Adipocyte (in vitro differentiated cells): ENCODE measurements at regions not wholly inside any gene's neighbourhood (a gene's known extent, or its start where the extent isn't known, plus 50 kb on each side); places are given as distances from the start of the nearest gene placed in this dataset.
"Not testable (repeated sequence)": the region's sequence is repeated elsewhere in the genome, so short reads cannot be mapped to it uniquely, and the experiment has no call there.

Experiments used
- DNase-seq: peaks from one replicate; pipeline ENCODE4 v3.0.0-alpha.2; 2015; ENCODE audit warnings: low read depth
- H3K27me3 ChIP-seq: replicated peaks from 2 replicates; pipeline ENCODE4 v1.7.0; 2013; ENCODE audit warnings: mild to moderate bottlenecking, low read length, moderate library complexity; ENCODE audit not compliant: control insufficient read depth, insufficient read depth
- H3K36me3 ChIP-seq: 2 replicates; pipeline ENCODE4 v1.7.0; 2013; ENCODE audit warnings: low read length, mild to moderate bottlenecking, moderate library complexity; ENCODE audit not compliant: control insufficient read depth, insufficient read depth, severe bottlenecking
- H3K4me1 ChIP-seq: 2 replicates; pipeline ENCODE4 v1.7.0; 2013; ENCODE audit warnings: mild to moderate bottlenecking, low read length, moderate library complexity; ENCODE audit not compliant: control insufficient read depth, insufficient read depth
- H3K4me3 ChIP-seq: 2 replicates; pipeline ENCODE4 v1.7.0; 2013; ENCODE audit warnings: mild to moderate bottlenecking, low read length, moderate library complexity
- H3K9ac ChIP-seq: 2 replicates; pipeline ENCODE4 v1.7.0; 2013; ENCODE audit warnings: mild to moderate bottlenecking, low read length, moderate library complexity
- H3K9me3 ChIP-seq: 2 replicates; pipeline ENCODE4 v1.7.0; 2013; ENCODE audit warnings: mild to moderate bottlenecking, low read length, moderate library complexity; ENCODE audit not compliant: control insufficient read depth

DNA sequence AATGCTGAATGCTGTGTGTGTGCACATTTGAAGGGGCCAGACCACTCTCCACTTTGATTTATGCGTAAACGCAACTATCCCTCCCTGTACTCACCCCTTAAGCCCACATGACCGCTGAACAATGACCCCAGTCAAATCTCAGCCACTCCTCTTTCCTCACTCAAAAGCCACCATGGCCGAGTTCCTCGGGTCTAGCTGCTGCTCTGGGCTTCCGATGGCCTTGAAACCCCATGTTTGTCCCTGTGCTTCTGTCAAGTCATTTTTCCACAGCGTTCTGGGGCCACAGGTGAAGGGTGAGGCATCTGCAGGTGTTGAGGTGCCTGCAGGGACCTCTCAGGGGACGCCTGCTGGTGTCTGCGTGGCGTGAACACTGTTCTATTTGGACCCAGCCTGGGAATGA, 74.3 kb upstream of the TMEM18 start:
- no peak overlapping the region for H3K9ac ChIP-seq
- H3K4me3 ChIP-seq = no peak overlapping the region
- DNase-seq = no peak
- peaks cover 9% of the 10 kb centered on the region for H3K27me3 ChIP-seq
- H3K36me3 ChIP-seq = no peaks in the 10 kb centered on the region
- H3K9me3 ChIP-seq = no peaks in the 10 kb centered on the region
- H3K4me1 ChIP-seq = no peaks in the 10 kb centered on the region

DNA sequence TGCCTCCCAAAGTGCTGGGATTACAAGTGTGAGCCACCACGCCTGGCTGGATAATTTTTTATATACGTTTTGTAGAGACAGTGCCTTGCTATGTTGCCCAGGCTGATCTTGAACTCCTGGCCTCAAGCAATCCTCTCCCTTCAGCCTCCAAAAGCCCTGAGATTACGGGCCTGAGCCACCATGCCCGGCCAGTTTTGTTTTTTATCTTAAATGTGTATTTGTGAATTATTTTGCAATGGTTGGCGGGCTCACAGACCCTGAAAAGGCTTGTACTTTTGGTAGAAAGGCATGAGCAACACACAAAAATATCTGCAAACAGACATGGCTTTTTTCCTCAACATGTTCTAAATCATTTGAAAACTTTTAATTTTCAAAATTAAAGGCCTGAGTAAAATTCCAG, 73.4 kb upstream of the TMEM18 start:
- H3K9ac ChIP-seq = no peak overlapping the region
- DNase-seq = no peak
- no peaks in the 10 kb centered on the region for H3K36me3 ChIP-seq
- no peaks in the 10 kb centered on the region for H3K4me1 ChIP-seq
- H3K9me3 ChIP-seq = peaks cover 2% of the 10 kb centered on the region
- H3K4me3 ChIP-seq = no peak overlapping the region
- peaks cover 9% of the 10 kb centered on the region for H3K27me3 ChIP-seq

DNA sequence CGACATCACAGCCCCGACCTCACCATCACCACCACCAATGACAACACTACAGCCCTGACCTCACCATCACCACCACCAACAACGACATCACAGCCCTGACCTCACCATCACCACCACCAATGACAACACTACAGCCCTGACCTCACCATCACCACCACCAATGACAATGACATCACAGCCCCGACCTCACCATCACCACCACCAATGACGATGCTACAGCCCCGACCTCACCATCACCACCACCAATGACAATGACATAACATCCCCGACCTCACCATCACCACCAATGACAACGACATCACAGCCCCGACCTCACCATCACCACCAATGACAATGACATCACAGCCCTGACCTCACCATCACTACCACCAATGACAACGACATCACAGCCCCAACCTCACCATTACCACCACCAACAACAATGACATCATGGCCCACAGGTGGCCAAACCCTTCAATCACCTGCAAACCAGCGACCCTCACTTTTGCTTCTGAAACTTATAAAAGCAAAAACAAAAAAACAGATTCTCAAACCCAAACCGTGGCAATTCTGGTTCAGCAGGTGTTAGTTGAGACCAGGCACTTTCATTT, 70.7 kb upstream of the TMEM18 start:
- no peak for DNase-seq
- Histone ChIP-seq H3K36me3 (no peaks in the 10 kb centered on the region), H3K4me3 (no peak overlapping the region), H3K4me1 (no peaks in the 10 kb centered on the region), H3K9ac (no peak overlapping the region), H3K27me3 (peaks cover 6% of the 10 kb centered on the region), H3K9me3 (peaks cover 4% of the 10 kb centered on the region)

GRCh38 chr2:746697-747096, 69.5 kb upstream of the TMEM18 start:
- Histone ChIP-seq H3K4me1 (no peaks in the 10 kb centered on the region), H3K4me3 (no peak overlapping the region), H3K27me3 (peaks cover 15% of the 10 kb centered on the region), H3K9ac (no peak overlapping the region), H3K36me3 (no peaks in the 10 kb centered on the region), H3K9me3 (peaks cover 4% of the 10 kb centered on the region)
- no peak for DNase-seq

- peaks cover 17% of the 10 kb centered on the region for H3K27me3 ChIP-seq
- DNase-seq = no peak
- H3K9me3 ChIP-seq = peaks cover 4% of the 10 kb centered on the region
- no peak overlapping the region for H3K4me3 ChIP-seq
- H3K36me3 ChIP-seq = no peaks in the 10 kb centered on the region
- H3K4me1 ChIP-seq = peaks cover 6% of the 10 kb centered on the region
- no peak overlapping the region for H3K9ac ChIP-seq
These were observed 66.9 kb upstream of the TMEM18 start for GRCh38 chr2:744088-744487.

GRCh38 chr2:742221-742620, 65.0 kb upstream of the TMEM18 start:
- Histone ChIP-seq H3K4me1 (peaks cover 6% of the 10 kb centered on the region), H3K4me3 (peak overlapping the region; percentile 82), H3K36me3 (no peaks in the 10 kb centered on the region), H3K9me3 (peaks cover 4% of the 10 kb centered on the region), H3K9ac (no peak overlapping the region), H3K27me3 (peaks cover 21% of the 10 kb centered on the region)
- DNase-seq = no peak

- H3K4me1 ChIP-seq = peaks cover 6% of the 10 kb centered on the region
- peaks cover 4% of the 10 kb centered on the region for H3K9me3 ChIP-seq
- H3K36me3 ChIP-seq = no peaks in the 10 kb centered on the region
- DNase-seq = peak; percentile 1
- H3K9ac ChIP-seq = peak overlapping the region; percentile 56
- H3K27me3 ChIP-seq = peaks cover 21% of the 10 kb centered on the region
- H3K4me3 ChIP-seq = peak overlapping the region; percentile 82
These were observed 63.9 kb upstream of the TMEM18 start for GRCh38 chr2:741195-741496.

DNA sequence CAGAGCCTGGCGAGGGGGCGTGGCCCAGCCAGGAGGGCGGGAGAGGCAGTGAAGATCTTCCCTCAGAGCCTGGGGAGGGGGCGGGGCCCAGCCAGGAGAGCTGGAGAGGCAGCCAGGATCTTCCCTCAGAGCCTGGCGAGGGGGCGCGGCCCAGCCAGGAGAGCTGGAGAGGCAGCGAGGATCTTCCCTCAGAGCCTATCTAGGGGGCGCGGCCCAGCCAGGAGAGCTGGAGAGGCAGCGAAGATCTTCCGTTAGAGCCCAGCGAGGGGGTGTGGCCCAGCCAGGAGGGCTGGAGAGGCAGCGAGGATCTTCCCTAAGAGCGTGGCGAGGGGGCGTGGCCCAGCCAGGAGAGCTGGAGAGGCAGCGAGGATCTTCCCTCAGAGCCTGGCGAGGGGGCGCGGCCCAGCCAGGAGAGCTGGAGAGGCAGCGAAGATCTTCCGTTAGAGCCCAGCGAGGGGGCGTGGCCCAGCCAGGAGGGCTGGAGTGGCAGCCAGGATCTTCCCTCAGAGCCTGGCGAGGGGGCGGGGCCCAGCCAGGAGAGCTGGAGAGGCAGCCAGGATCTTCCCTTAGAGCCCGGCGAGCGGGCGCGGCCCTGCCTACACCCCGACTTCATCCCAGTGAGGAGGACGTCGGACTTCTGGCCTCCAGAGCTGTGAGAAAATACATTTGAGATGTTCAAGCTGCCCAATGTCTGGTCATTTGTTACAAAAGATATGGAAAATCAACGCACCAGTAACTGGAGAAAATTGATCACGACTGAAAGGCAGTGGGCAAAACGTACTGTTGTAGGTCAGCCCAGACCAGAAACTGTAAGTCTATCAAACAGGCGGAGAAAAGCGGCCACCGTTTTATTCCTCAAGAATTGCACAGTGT, 63.4 kb upstream of the TMEM18 start:
- Histone ChIP-seq H3K9ac (peak overlapping the region; percentile 56), H3K27me3 (peaks cover 21% of the 10 kb centered on the region), H3K4me3 (peak overlapping the region; percentile 82)
- not testable (repeated sequence) for H3K36me3 ChIP-seq, H3K4me1 ChIP-seq, H3K9me3 ChIP-seq
- DNase-seq = peak; percentile 88

- H3K4me1 ChIP-seq, H3K9me3 ChIP-seq, H3K36me3 ChIP-seq: not testable (repeated sequence)
- peaks cover 23% of the 10 kb centered on the region for H3K27me3 ChIP-seq
- peak overlapping the region; percentile 82 for H3K4me3 ChIP-seq
- peak overlapping the region; percentile 56 for H3K9ac ChIP-seq
- peak; percentile 73 for DNase-seq
These were observed 62.7 kb upstream of the TMEM18 start for GRCh38 chr2:739864-740321.

- no peak overlapping the region for H3K4me3 ChIP-seq
- H3K36me3 ChIP-seq = no peaks in the 10 kb centered on the region
- H3K4me1 ChIP-seq = peaks cover 6% of the 10 kb centered on the region
- no peak overlapping the region for H3K9ac ChIP-seq
- H3K9me3 ChIP-seq = no peaks in the 10 kb centered on the region
- peaks cover 17% of the 10 kb centered on the region for H3K27me3 ChIP-seq
- DNase-seq = no peak
These were observed 59.7 kb upstream of the TMEM18 start for GRCh38 chr2:736939-737338.

DNA sequence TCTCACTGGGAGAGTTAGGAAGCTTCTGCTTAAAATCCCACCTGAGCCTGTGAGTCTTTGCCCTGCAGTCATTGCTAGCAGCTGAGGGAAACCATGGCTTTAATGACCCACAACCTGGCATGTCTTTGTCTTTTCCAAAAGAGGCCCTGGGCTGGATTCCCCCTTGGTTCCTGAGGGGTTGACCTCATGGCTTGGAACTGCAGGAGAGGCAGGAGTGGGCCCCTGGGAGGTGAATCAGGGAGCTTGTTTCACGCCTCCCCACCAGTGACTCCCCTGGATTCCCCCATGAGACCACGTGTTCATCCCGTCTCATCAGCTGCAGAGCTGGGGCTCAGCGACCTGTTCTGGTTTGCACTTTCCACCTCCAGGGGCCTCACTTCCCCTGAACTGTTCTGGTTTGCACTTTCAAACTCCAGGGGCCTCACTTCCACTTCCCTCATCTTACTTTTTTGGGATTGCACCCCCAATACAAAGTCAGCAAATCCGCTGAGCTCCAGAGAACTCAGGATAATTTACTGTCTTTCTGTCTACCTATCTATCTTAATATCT, 58.5 kb upstream of the TMEM18 start:
- no peaks in the 10 kb centered on the region for H3K36me3 ChIP-seq
- H3K9me3 ChIP-seq = no peaks in the 10 kb centered on the region
- H3K4me1 ChIP-seq = peaks cover 1% of the 10 kb centered on the region
- peaks cover 16% of the 10 kb centered on the region for H3K27me3 ChIP-seq
- no peak overlapping the region for H3K4me3 ChIP-seq
- no peak for DNase-seq
- no peak overlapping the region for H3K9ac ChIP-seq
